Activated T-cell treated with anti-CD3 and anti-CD28 coated beads for 48 hours (primary cell): ENCODE measurements at regions not wholly inside any gene's neighbourhood (a gene's known extent, or its start where the extent isn't known, plus 50 kb on each side); places are given as distances from the start of the nearest gene placed in this dataset.

Source experiments
- DNase-seq: peaks from one replicate; pipeline ENCODE4 v3.0.0-alpha.2; 2020; ENCODE audit warnings: low read depth

GRCh38 chr2:6068429-6068828 lies 376.2 kb downstream of the SOX11 start:
- no peak for DNase-seq

DNA sequence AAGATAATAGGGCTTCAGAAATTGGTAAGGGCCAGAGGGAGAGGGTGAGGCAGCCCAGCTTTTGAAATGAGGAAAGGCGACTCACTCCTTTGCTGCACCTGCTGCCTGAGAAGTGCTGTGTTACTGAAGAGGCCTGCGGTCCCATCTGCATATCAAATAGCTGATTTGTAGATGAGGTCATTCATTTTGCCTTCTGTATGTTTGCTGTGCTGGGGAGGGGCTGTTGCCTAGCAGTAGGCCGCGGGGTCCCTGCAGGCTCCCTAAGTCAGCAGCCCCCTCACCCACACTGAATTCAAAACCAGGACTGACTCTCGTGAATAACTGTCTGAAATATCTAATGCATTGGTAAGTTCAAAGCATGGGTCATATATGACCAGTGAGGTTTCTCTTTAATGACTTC lies 377.2 kb downstream of the SOX11 start:
- DNase-seq, result no peak

- no peak for DNase-seq
These were observed 379.3 kb downstream of the SOX11 start for GRCh38 chr2:6071519-6071918.

- no peak for DNase-seq
These were observed 380.1 kb downstream of the SOX11 start for GRCh38 chr2:6072276-6072675.

GRCh38 chr2:6072768-6073167 lies 380.6 kb downstream of the SOX11 start:
- DNase-seq, result no peak

GRCh38 chr2:6073191-6074088 lies 381.3 kb downstream of the SOX11 start:
- no peak for DNase-seq

DNA sequence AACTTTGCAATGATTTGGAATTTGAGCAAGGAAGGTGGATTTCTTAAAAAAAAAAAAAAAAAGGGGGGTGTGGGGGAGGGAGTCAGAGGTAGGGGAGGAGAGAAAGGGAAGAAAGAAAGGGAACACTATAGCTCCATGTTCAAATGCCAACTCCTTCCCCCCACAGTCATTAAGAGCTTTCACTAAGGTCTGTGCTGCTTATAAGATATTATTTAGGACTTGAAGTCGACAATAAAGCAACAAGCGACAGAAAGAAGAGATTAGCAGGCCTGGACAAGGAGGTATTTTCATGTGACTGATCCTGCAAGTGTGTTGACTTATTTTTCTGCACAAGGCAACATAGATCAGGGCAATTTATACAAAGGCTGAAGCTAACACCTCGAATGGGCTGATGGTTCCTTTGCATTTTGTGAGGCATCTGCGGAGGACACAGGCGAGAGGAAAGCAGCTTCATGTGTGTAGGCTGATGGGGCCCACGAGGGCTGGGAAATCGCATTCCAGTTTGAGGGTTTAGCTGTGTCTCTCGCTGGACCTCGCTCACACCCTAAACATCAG lies 382.0 kb downstream of the SOX11 start:
- no peak for DNase-seq

- DNase-seq, result no peak
These were observed 385.4 kb downstream of the SOX11 start for GRCh38 chr2:6077585-6077984.

DNA sequence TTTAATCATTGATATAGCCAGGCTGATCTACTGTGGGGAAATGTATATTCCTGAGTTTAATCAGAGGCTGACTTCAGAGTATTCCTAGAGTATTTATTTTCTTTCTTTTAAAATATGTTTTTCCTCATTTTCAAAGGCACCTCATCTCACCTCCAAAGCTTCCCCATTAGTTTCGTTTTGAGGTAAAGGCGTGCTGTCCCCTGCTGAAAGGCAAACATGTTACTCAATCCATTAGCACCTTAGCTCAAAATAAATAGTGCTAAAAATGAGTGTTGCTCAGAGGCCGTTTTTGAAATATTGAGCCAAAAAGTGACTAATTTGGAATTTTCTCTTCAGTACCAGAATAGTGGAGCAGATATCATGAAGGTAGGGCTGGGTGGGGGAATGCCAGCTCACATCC lies 386.2 kb downstream of the SOX11 start:
- DNase-seq, result no peak

DNA sequence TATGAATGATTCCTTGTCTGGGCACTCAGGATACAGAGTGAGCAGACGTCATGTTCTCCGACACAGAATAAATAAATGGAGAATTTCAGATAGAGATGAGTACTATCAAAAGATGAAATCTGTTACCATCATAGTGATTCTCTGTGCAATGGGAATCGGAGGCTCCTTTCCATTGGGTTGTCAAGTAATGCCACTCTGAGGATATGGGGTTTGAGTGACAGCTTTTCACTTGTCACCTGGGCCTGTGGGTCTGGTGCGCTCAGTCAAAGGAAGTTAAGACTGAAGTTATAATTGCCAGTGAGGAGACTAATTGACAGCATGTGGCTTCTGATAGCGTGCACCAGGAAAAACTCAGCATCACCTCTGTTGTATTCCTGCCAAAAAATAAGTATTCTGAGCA lies 387.2 kb downstream of the SOX11 start:
- no peak for DNase-seq

GRCh38 chr2:6080932-6081753 lies 389.0 kb downstream of the SOX11 start:
- no peak for DNase-seq

GRCh38 chr2:6081955-6082624 lies 389.9 kb downstream of the SOX11 start:
- no peak for DNase-seq

DNA sequence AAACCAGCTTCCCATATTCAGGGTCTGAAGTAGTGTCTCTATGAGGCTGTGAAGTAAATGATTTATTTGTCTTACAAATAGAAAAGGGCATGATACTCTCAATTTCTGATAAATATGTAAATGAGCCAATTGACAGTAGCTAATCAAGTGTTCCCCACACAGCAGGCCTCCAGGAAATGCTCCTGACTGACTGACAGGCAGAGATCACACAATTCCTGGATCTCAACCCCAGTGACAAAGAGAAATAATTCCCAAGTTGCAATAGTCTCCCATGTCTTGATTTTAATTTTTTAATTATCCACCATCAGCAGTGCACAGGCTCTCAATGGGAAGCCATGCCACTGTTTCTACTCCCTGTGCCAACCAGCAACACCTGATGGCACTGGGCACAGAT lies 390.4 kb downstream of the SOX11 start:
- no peak for DNase-seq

GRCh38 chr2:6083136-6083535 lies 391.0 kb downstream of the SOX11 start:
- DNase-seq, result no peak

DNA sequence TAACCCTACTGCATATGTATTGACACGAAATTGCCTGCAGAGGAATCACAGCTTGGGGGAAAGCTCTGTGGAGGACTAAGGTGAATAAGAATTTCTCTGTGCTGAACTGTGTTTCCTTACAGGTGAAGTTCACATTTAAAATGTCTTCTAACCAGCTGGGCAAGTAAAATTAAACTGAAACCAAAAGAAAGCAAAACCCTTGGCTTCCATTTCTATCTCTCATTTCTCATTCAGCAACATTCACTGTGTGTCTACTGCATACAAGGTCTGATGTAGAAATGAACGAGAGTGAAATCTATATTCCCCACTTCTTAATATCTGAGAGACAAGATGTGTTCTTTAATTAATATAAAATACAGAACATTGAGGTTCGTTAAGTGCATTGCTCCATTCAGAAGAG lies 397.3 kb downstream of the SOX11 start:
- no peak for DNase-seq

DNA sequence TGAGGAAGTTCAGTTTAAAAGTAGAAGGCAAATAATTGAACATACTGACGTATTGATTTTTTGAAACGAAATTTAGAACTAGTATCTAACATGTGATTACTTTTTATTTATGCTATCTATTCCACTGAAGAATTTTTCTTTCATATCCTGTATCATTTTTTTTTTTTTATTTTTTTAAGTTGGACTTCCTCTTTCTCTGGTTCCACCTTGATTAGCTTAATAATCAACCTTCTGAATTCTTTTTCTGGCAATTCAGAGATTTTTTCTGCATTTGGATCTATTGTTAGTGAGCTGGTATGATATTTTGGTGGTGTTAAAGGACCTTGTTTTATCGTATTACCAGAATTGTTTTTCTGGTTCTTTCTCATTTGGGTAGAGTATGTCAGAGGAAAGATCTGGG lies 411.2 kb downstream of the SOX11 start:
- DNase-seq, result no peak

DNA sequence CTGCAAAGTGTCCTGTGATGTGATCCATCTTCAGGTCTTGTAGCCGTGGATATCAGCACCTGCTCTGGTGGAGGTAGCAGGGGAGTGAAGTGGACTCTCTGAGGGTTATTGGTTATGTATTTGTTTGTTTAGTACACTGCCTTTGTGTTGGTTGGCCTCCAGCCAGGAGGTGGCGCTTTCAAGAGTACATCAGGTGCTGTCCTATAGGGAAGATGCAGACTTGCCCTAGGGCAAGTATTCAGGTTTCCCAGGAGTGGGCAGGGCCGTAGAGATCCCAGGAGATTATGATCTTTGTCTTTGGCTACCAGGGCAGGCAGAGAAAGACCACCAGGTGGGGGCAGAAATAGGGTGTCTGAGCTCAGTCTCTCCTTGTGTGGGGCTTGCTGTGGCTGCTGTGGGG lies 411.8 kb downstream of the SOX11 start:
- DNase-seq, result no peak

DNA sequence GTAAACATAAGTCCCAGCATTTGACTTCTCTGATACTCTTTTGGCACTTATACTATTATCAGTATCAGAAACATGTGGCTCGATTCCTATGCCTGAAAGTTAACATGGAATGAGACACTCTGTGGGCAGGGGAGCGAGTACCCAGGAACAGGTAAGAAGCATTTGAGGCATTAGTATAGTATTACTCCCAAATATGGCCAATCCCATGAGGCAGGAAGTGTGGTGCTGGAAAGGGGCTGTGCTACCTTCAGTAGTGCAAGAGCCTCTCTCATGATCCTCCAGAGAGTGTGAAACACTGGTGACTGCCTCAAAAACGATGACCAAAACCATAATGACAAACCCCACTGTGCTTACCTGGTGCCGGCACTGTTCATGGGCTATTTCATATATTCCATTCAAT lies 415.1 kb downstream of the SOX11 start:
- no peak for DNase-seq

DNA sequence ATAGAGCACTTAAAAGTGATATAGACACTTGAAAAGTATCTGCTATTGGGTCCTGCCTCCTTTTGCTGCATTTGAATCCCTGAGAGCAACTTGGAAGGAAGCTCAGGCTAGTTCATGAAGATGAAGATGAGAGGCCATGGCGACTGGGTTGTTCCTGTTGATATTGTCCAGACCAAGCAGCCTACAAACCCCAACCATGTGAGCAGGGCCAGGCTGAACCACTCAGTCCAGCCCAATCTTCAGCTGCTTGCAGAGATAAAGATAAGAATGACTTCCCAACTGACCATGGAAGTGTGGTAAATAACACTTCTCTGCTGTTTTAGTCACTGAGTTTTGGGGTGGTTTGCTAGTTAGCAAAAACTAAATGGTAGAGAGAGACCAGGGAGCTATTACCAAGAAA lies 417.6 kb downstream of the SOX11 start:
- no peak for DNase-seq

- no peak for DNase-seq
These were observed 419.6 kb downstream of the SOX11 start for GRCh38 chr2:6111781-6112261.

GRCh38 chr2:6113786-6114185 lies 421.6 kb downstream of the SOX11 start:
- DNase-seq, result no peak

DNA sequence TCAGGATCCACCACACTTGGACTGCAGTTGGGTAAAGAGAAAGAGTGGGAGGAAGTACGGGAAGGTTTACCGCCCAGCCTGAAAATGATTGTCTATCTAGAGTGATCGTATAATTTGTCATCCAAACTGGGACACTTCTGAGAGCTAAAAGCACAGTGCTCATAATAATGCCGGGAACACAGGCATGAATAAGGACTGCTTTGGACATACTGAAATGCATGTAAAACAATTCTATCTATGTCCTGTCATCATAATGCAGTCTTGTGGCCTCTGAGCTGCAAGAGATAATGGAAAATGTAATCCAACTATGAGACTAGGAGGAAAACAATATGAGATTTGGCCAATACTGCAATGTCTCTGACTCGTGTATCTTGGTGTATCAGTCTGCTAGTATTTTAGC lies 435.5 kb downstream of the SOX11 start:
- no peak for DNase-seq
